Non-pigmented ciliary epithelial cell (primary cell): ENCODE measurements at regions not wholly inside any gene's neighbourhood (a gene's known extent, or its start where the extent isn't known, plus 50 kb on each side); places are given as distances from the start of the nearest gene placed in this dataset.
A peak's percentile ranks its signal among the peaks of the same experiment; 100 is the strongest.

Experiments used
- DNase-seq: peaks from one replicate; pipeline ENCODE4 v3.0.0-alpha.2; 2010; ENCODE audit warnings: low read depth

- DNase-seq, result peak; percentile 27
Observed at GRCh38 chr11:128365044-128365443, 222.3 kb downstream of the ETS1 start.

GRCh38 chr11:128361451-128362020 lies 225.8 kb downstream of the ETS1 start:
- DNase-seq, result peak; percentile 17

GRCh38 chr11:128359515-128359914 lies 227.8 kb downstream of the ETS1 start:
- DNase-seq, result no peak

- DNase-seq, result no peak
Observed at GRCh38 chr11:128357073-128357472, 230.3 kb downstream of the ETS1 start.

GRCh38 chr11:128355558-128355957 lies 231.8 kb downstream of the ETS1 start:
- DNase-seq, result no peak

GRCh38 chr11:128354476-128354875 lies 232.9 kb downstream of the ETS1 start:
- no peak for DNase-seq

GRCh38 chr11:128351168-128351567 lies 236.2 kb downstream of the ETS1 start:
- DNase-seq, result no peak

- no peak for DNase-seq
Observed at GRCh38 chr11:128349650-128350299, 237.6 kb downstream of the ETS1 start.

- peak; percentile 47 for DNase-seq
Observed at GRCh38 chr11:128346804-128347203, 240.6 kb downstream of the ETS1 start.

- no peak for DNase-seq
Observed at GRCh38 chr11:128345316-128345715, 242.0 kb downstream of the ETS1 start.

GRCh38 chr11:128343870-128344269 lies 243.5 kb downstream of the ETS1 start:
- DNase-seq, result no peak

GRCh38 chr11:128343135-128343514 lies 244.2 kb downstream of the ETS1 start:
- no peak for DNase-seq

- no peak for DNase-seq
Observed at GRCh38 chr11:128342511-128343134, 244.7 kb downstream of the ETS1 start.

GRCh38 chr11:128341280-128342248 lies 245.8 kb downstream of the ETS1 start:
- DNase-seq, result no peak

- DNase-seq, result no peak
Observed at GRCh38 chr11:128339792-128340191, 247.6 kb downstream of the ETS1 start.

GRCh38 chr11:128338811-128339210 lies 248.5 kb downstream of the ETS1 start:
- no peak for DNase-seq

- DNase-seq, result no peak
Observed at GRCh38 chr11:128336203-128336602, 251.2 kb downstream of the ETS1 start.

- DNase-seq, result no peak
Observed at GRCh38 chr11:128335729-128336128, 251.6 kb downstream of the ETS1 start.

GRCh38 chr11:128334311-128335044 lies 252.9 kb downstream of the ETS1 start:
- DNase-seq, result no peak

GRCh38 chr11:128331317-128331716 lies 256.0 kb downstream of the ETS1 start:
- no peak for DNase-seq

- no peak for DNase-seq
Observed at GRCh38 chr11:128330203-128330602, 257.2 kb downstream of the ETS1 start.
